A549 (cell line): ENCODE measurements at regions not wholly inside any gene's neighbourhood (a gene's known extent, or its start where the extent isn't known, plus 50 kb on each side); places are given as distances from the start of the nearest gene placed in this dataset.

Experiments used
- ATAC-seq, 2 experiments: fragments of 200-7000 bp in 1 of 2; fragments of >200 bp in 1 of 2; cut with Nextera tagmentation in 1 of 2; cut with Tn5 transposase in 1 of 2; 3 replicates each; pipeline versions ENCODE4 v1.8.0 to v1.9.1; 2018 to 2020; ENCODE audit warnings: mild to moderate bottlenecking in 1 of 2, moderate library complexity in 1 of 2
- CTCF ChIA-PET: fragments of 300-600 bp; sonication (Branson Sonifier 250); formaldehyde crosslinking; extraction: SDS; loops from one replicate; lab custom pipeline; 2021; ENCODE audit warnings: antibody characterized with exemption, inconsistent platforms; lab: Yijun Ruan, JAX
- POLR2A ChIA-PET: fragments of 350-600 bp; formaldehyde crosslinking; extraction: SDS; loops from one replicate; lab custom pipeline; 2021; ENCODE audit warnings: antibody characterized with exemption, inconsistent platforms; lab: Yijun Ruan, JAX
- DNase-seq, 2 experiments: peaks; one replicate each; pipeline versions ENCODE4 v3.0.0 to v3.0.0-alpha.2; 2011 to 2016; ENCODE audit warnings: low read depth in 1 of 2, low spot score in 1 of 2
- FAIRE-seq: peaks from 2 replicates; lab custom pipeline; 2011; peaks lifted over from hg19 to GRCh38; lab: Jason Lieb, UNC
- H3K27ac ChIP-seq, 2 experiments: fragments of >200 bp; sonication (Bioruptor Twin); formaldehyde crosslinking; 3 replicates each; pipeline ENCODE4 v1.5.1; 2016 to 2017
- H3K4me1 ChIP-seq: fragments of >200 bp; sonication (Bioruptor Twin); formaldehyde crosslinking; 3 replicates; pipeline ENCODE4 v1.6.1; 2016
- H3K4me2 ChIP-seq: fragments of >200 bp; sonication (Bioruptor Twin); formaldehyde crosslinking; 3 replicates; pipeline ENCODE4 v1.6.1; 2016
- H3K4me3 ChIP-seq: fragments of >200 bp; sonication (Bioruptor Twin); formaldehyde crosslinking; 3 replicates; pipeline ENCODE4 v1.5.1; 2016
- H3K9me3 ChIP-seq: fragments of >200 bp; sonication (Bioruptor Twin); formaldehyde crosslinking; 3 replicates; pipeline ENCODE4 v1.6.1; 2016
- CBX8 ChIP-seq: fragments of 200-600 bp; sonication (generic); IDR thresholded peaks from 2 replicates; pipeline ENCODE4 v1.6.1; 2016
- CEBPB ChIP-seq, 2 experiments: fragments of >200 bp in 1 of 2; sonication (Bioruptor Twin) in 1 of 2; formaldehyde crosslinking in 1 of 2; IDR thresholded peaks; 2 replicates each; pipeline ENCODE4 v1.6.1; 2012 to 2016
- CHD2 ChIP-seq: fragments of 150-350 bp; IDR thresholded peaks from 2 replicates; pipeline ENCODE4 v1.6.1; 2014; ENCODE audit warnings: low read length; ENCODE audit not compliant: partially characterized antibody
- CHD4 ChIP-seq: fragments of 200-600 bp; sonication (generic); IDR thresholded peaks from 2 replicates; pipeline ENCODE4 v1.6.1; 2016; ENCODE audit warnings: antibody characterized with exemption, mild to moderate bottlenecking, borderline replicate concordance
- E2F6 ChIP-seq: IDR thresholded peaks from 2 replicates; pipeline ENCODE4 v1.6.1; 2012; ENCODE audit warnings: low read depth, borderline replicate concordance
- EHF ChIP-seq: fragments of 250-450 bp; sonication (Bioruptor Pico); IDR thresholded peaks from 2 replicates; pipeline ENCODE4 v1.5.0; 2020; ENCODE audit warnings: mild to moderate bottlenecking
- EHMT2 ChIP-seq: fragments of 200-600 bp; sonication (generic); IDR thresholded peaks from 2 replicates; pipeline ENCODE4 v1.6.1; 2016; ENCODE audit warnings: antibody characterized with exemption, low read depth, mild to moderate bottlenecking, moderate library complexity
- FOXS1 ChIP-seq: fragments of 250-450 bp; sonication (Bioruptor Pico); IDR thresholded peaks from 2 replicates; pipeline ENCODE4 v1.5.0; 2020; ENCODE audit warnings: mild to moderate bottlenecking, moderate library complexity
- HOXA7 ChIP-seq: fragments of 250-450 bp; sonication (Bioruptor Pico); IDR thresholded peaks from 2 replicates; pipeline ENCODE4 v1.5.0; 2020; ENCODE audit warnings: mild to moderate bottlenecking, moderate library complexity
- HOXB13 ChIP-seq: fragments of 250-450 bp; sonication (Bioruptor Pico); IDR thresholded peaks from 2 replicates; pipeline ENCODE4 v1.5.0; 2020; ENCODE audit warnings: low read depth, mild to moderate bottlenecking, moderate library complexity
- HOXB5 ChIP-seq: fragments of 250-450 bp; sonication (Bioruptor Pico); IDR thresholded peaks from 2 replicates; pipeline ENCODE4 v1.5.0; 2020; ENCODE audit warnings: mild to moderate bottlenecking, moderate library complexity
- JUN ChIP-seq, 2 experiments: fragments of >200 bp; sonication (Bioruptor Twin); formaldehyde crosslinking; IDR thresholded peaks; 2 replicates in 1 of 2; 3 replicates in 1 of 2; pipeline ENCODE4 v1.6.1; 2016 to 2017
- JUNB ChIP-seq: fragments of >200 bp; sonication (Bioruptor Twin); formaldehyde crosslinking; IDR thresholded peaks from 2 replicates; pipeline ENCODE4 v1.6.1; 2016
- KDM1A ChIP-seq: fragments of 200-600 bp; sonication (generic); IDR thresholded peaks from 2 replicates; pipeline ENCODE4 v1.6.1; 2016; ENCODE audit warnings: low read depth, mild to moderate bottlenecking
- MAFK ChIP-seq: fragments of 450-650 bp; IDR thresholded peaks from 2 replicates; pipeline ENCODE4 v1.6.1; 2014; ENCODE audit not compliant: partially characterized antibody
- MAZ ChIP-seq: fragments of 150-350 bp; IDR thresholded peaks from 2 replicates; pipeline ENCODE4 v1.6.1; 2014; ENCODE audit warnings: antibody characterized with exemption, low read depth, low read length, borderline replicate concordance
- MYC ChIP-seq: IDR thresholded peaks from 2 replicates; pipeline ENCODE4 v1.6.1; 2012; ENCODE audit warnings: mild to moderate bottlenecking, inconsistent platforms, low read length, improper control_type of control experiment, borderline replicate concordance
- NFE2L2 ChIP-seq: fragments of 150-350 bp; conservative IDR thresholded peaks from 2 replicates; pipeline ENCODE4 v1.6.1; 2014; ENCODE audit warnings: low read length
- POLR2A ChIP-seq: IDR thresholded peaks from 2 replicates; pipeline ENCODE4 v1.6.1; 2012; ENCODE audit warnings: mild to moderate bottlenecking, low read length
- SMC3 ChIP-seq: fragments of >200 bp; sonication (Bioruptor Twin); formaldehyde crosslinking; IDR thresholded peaks from 3 replicates; pipeline ENCODE4 v1.6.1; 2018; ENCODE audit warnings: inconsistent platforms
- TFCP2L1 ChIP-seq: fragments of 250-450 bp; sonication (Bioruptor Pico); IDR thresholded peaks from 2 replicates; pipeline ENCODE4 v1.5.0; 2021; ENCODE audit warnings: mild to moderate bottlenecking
- USF2 ChIP-seq: fragments of 450-650 bp; IDR thresholded peaks from 2 replicates; pipeline ENCODE4 v1.6.1; 2014; ENCODE audit warnings: antibody characterized with exemption
- ZC3H11A ChIP-seq: fragments of 450-650 bp; IDR thresholded peaks from 2 replicates; pipeline ENCODE4 v1.6.1; 2014; ENCODE audit warnings: antibody characterized with exemption, mild to moderate bottlenecking
- WGBS: methylation state at CpG from one replicate; pipeline ENCODE4 v1.1.6; 2017; ENCODE audit errors: missing lambda C conversion rate; 5-methylcytosine and 5-hydroxymethylcytosine counted together

DNA sequence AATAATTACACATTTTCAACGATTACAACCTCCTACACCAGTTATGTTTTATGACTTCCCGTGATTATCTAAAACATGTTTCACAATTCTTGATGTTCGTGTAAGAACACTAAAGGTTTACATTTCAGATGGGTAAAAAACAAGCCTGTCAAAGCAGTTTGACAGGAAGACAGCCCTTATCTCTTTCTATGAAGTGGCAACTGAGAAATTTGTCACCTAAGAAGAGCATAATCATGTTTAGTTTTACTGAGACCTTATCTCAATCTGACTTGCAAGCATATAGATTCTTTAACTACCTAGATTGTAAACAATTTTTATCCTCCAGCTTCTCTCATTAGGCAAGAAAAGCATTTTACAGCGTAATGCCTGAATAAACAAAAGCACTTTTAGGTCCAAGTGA lies 218.4 kb upstream of the ZBED5 start:
- no peaks in the 10 kb centered on the region for H3K4me1 ChIP-seq
- H3K4me3 ChIP-seq: no peak overlapping the region
- H3K27ac ChIP-seq: no peak overlapping the region
- FAIRE-seq (no peak), ATAC-seq (no peak), DNase-seq (no peak)
- TF ChIP-seq HOXA7: no peak
- no peak for TF ChIP-seq TFCP2L1
- TF ChIP-seq NFE2L2: no peak
- TF ChIP-seq E2F6: no peak
- TF ChIP-seq CBX8: no peak
- no peak for TF ChIP-seq CEBPB (IDR thresholded peaks at IDR 0.05)
- TF ChIP-seq HOXB13: no peak
- TF ChIP-seq USF2: no peak
- TF ChIP-seq ZC3H11A: no peak
- no peak for TF ChIP-seq MAZ
- no peak for TF ChIP-seq JUN (IDR thresholded peaks at IDR 0.05)
- TF ChIP-seq CHD4: no peak
- TF ChIP-seq EHF: no peak
- TF ChIP-seq KDM1A: no peak
- H3K4me2 ChIP-seq: no peak overlapping the region
- ChIA-PET CTCF (interaction anchor here (1.0 to 2.2 kb wide), 3 partner anchors 10 to 143 kb away, joined by 3 to 13 read pairs (median 4); no protein-coding TSS in a partner anchor), POLR2A (no interaction called here)
- H3K9me3 ChIP-seq: no peaks in the 10 kb centered on the region
- WGBS: 20% methylated on average over 4 of the region's 4 CpGs

DNA sequence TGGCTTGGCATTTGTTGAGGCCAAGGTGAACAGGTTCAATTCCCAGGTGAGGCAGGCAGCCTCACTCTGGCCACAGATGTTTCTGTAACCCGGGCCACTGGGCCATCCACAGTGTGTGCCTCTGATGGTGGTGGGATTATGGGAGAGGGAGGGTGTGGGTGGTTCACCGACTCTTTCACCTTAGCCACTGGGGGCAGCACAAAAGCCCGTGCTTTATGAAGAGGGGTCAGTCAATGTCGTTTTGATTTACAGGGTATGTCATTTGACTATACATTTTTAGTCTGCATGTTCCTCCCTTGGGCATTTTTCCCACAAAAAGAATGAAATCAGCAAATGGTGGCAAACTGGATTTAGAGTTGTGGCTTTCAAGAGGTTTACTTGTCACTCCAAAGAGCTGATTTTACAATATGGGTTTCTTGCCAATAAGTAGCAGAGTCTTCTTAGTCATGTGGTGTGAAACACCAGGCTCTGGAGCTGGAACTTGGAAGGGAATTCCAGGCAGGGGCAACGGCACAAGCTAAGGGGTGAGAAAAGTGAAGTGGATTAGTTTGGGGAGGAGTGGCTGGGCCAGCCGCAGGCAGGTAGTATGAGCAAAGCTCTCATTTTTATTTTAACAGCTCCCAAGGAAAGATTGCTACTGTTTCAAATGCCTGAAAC lies 217.8 kb upstream of the ZBED5 start:
- CTCF ChIA-PET: interaction anchor here (1.0 kb wide), 3 partner anchors 9 to 32 kb away, joined by 3 to 4 read pairs (median 3); no protein-coding TSS in a partner anchor
- no peak for FAIRE-seq
- H3K4me1 ChIP-seq: no peaks in the 10 kb centered on the region
- DNase-seq: no peak
- 26% methylated on average over 6 of the region's 6 CpGs for whole genome bisulfite sequencing
- POLR2A ChIA-PET: no interaction called here
- peak in 1 of 2 experiments; percentile 40; a peak in 1 of 6 replicates for ATAC-seq
- no peak overlapping the region for H3K27ac ChIP-seq
- TF ChIP-seq CBX8: peak; percentile 29; the same call in 1 of the 2 replicates
- TF ChIP-seq CEBPB (IDR thresholded peaks at IDR 0.05): no peak
- no peaks in the 10 kb centered on the region for H3K9me3 ChIP-seq
- no peak overlapping the region for H3K4me2 ChIP-seq
- H3K4me3 ChIP-seq: no peak overlapping the region

GRCh38 chr11:11074686-11075335 lies 217.0 kb upstream of the ZBED5 start:
- DNase-seq: no peak
- no peaks in the 10 kb centered on the region for H3K9me3 ChIP-seq
- 66% methylated on average over 11 of the region's 11 CpGs for WGBS
- TF ChIP-seq POLR2A (no peak), MAFK (no peak), SMC3 (no peak), MYC (no peak), HOXB5 (no peak), HOXB13 (no peak)
- ChIA-PET POLR2A (no interaction called here), CTCF (interaction anchor here (0.9 to 1.3 kb wide), 3 partner anchors 33 to 283 kb away, joined by 3 to 4 read pairs (median 3); no protein-coding TSS in a partner anchor)
- no peak overlapping the region for H3K4me3 ChIP-seq
- H3K27ac ChIP-seq: no peak overlapping the region
- no peaks in the 10 kb centered on the region for H3K4me1 ChIP-seq
- ATAC-seq: no peak
- H3K4me2 ChIP-seq: no peak overlapping the region
- no peak for FAIRE-seq

DNA sequence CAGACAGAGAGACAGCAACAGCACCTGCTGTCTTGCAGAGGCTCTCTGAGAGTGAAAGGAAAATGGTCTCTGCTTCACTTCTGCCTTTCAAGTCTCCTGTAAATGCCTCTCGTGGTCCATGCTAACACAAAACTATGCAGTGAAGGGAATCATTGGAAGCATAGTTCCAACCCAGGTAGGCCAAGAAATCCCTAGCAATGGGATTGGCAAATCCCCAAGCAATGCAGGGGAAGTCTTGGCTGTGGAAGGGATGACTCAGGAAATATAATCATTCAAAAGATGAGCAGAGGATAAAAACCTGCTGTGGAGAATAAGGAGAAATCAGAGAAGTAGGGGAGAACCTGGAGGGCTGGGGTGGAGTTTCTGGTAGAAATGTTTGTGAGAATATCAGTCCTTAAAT lies 216.1 kb upstream of the ZBED5 start:
- H3K9me3 ChIP-seq: no peaks in the 10 kb centered on the region
- ATAC-seq (no peak), DNase-seq (no peak), FAIRE-seq (no peak)
- WGBS: 18% methylated on average over 1 of the region's 1 CpG
- no peak overlapping the region for H3K4me3 ChIP-seq
- no peak overlapping the region for H3K4me2 ChIP-seq
- H3K27ac ChIP-seq: no peak overlapping the region
- ChIA-PET POLR2A (no interaction called here), CTCF (interaction anchor here (0.9 to 1.3 kb wide), 2 partner anchors 46 to 282 kb away, joined by 3 to 4 read pairs; no protein-coding TSS in a partner anchor)
- H3K4me1 ChIP-seq: no peaks in the 10 kb centered on the region
- TF ChIP-seq USF2 (no peak), FOXS1 (CRISPR knock-in tag) (no peak), CHD2 (no peak), EHMT2 (no peak), JUNB (no peak)
